ENCODE measurements at regions not wholly inside any gene's neighbourhood (a gene's known extent, or its start where the extent isn't known, plus 50 kb on each side); places are given as distances from the start of the nearest gene placed in this dataset.

DNA sequence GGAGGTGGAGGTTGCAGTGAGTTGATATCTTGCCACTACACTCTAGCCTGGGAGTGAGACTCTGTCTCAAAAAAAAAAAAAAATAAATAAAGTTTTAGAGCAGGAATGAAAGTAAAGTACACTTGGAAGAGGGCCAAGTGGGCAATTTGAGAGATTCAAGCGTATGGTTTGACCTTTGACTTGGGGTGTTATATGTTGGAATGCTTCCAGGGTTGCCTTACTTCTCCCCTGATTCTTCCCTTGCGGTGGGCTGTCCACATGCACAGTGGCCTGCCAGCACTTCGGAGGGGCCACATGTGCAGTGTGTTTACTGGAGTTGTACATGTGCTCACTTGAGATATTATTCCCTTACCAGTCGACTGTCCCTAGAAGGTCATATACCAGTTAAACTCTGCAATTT is 295.5 kb upstream of the PROX1 start:
- TF ChIP-seq, protein P1, sequence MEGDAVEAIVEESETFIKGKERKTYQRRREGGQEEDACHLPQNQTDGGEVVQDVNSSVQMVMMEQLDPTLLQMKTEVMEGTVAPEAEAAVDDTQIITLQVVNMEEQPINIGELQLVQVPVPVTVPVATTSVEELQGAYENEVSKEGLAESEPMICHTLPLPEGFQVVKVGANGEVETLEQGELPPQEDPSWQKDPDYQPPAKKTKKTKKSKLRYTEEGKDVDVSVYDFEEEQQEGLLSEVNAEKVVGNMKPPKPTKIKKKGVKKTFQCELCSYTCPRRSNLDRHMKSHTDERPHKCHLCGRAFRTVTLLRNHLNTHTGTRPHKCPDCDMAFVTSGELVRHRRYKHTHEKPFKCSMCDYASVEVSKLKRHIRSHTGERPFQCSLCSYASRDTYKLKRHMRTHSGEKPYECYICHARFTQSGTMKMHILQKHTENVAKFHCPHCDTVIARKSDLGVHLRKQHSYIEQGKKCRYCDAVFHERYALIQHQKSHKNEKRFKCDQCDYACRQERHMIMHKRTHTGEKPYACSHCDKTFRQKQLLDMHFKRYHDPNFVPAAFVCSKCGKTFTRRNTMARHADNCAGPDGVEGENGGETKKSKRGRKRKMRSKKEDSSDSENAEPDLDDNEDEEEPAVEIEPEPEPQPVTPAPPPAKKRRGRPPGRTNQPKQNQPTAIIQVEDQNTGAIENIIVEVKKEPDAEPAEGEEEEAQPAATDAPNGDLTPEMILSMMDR (IDR thresholded peaks at IDR 0.05): no peak
- TF ChIP-seq POLR2AphosphoS5 (IDR thresholded peaks at IDR 0.05) (no peak), POLR2A (IDR thresholded peaks at IDR 0.05) (no peak)
